Fibroblast of lung (primary cell): ENCODE measurements at regions not wholly inside any gene's neighbourhood (a gene's known extent, or its start where the extent isn't known, plus 50 kb on each side); places are given as distances from the start of the nearest gene placed in this dataset.

Experiments used
- EZH2 ChIP-seq: IDR thresholded peaks from 2 replicates; pipeline ENCODE4 v1.5.1; 2012; ENCODE audit warnings: low read length, control low read depth, mild to moderate bottlenecking; ENCODE audit errors: missing control alignments
- TF ChIP-seq, protein P1 (sequence below), 2 donors: IDR thresholded peaks in 1 of 2; conservative IDR thresholded peaks in 1 of 2; 1 replicate in 1 of 2; 2 replicates in 1 of 2; pipeline ENCODE4 v1.5.1; 2011 to 2012; ENCODE audit warnings: low read length in 2 of 2, control low read depth in 1 of 2, inconsistent platforms in 1 of 2, low read depth in 1 of 2, mild to moderate bottlenecking in 1 of 2

DNA sequence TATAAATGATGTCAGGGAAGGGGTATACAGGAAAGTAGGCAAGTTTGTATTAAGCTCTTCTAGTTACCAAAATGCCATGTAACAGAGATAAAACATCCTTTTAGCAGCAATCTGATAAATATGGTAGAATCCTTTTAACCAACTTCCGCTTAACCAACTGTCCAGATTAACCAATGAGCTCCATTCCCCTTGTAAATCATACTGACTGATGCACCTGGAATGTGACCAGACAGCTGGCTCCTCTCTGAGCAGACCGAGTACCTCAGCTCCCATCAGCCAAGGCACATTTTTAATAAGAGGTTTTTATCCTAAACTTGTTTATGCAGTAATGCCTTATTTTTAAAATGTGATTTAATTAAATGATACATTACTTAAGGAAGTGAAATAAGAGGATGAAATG is 66.4 kb downstream of the KLF12 start:
- TF ChIP-seq, protein P1, sequence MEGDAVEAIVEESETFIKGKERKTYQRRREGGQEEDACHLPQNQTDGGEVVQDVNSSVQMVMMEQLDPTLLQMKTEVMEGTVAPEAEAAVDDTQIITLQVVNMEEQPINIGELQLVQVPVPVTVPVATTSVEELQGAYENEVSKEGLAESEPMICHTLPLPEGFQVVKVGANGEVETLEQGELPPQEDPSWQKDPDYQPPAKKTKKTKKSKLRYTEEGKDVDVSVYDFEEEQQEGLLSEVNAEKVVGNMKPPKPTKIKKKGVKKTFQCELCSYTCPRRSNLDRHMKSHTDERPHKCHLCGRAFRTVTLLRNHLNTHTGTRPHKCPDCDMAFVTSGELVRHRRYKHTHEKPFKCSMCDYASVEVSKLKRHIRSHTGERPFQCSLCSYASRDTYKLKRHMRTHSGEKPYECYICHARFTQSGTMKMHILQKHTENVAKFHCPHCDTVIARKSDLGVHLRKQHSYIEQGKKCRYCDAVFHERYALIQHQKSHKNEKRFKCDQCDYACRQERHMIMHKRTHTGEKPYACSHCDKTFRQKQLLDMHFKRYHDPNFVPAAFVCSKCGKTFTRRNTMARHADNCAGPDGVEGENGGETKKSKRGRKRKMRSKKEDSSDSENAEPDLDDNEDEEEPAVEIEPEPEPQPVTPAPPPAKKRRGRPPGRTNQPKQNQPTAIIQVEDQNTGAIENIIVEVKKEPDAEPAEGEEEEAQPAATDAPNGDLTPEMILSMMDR (conservative IDR thresholded peaks at IDR 0.05 in 1 of 2, IDR thresholded peaks at IDR 0.05 in 1 of 2; ENCODE audit: low read depth in 1 of 2, low read length in 2 of 2), result no peak
- no peak for TF ChIP-seq EZH2
